ENCODE measurements at regions not wholly inside any gene's neighbourhood (a gene's known extent, or its start where the extent isn't known, plus 50 kb on each side); places are given as distances from the start of the nearest gene placed in this dataset.

GRCh38 chr9:105091004-105091640, 153.3 kb upstream of the SLC44A1 start:
- ChIA-PET CTCF (interaction anchor here (4.9 kb wide), 1 partner anchor 228 kb away, joined by 45 read pairs; no protein-coding TSS in a partner anchor), POLR2A (no interaction called here)
- Mint-ChIP-seq H3K4me3 (ENCODE audit: unreplicated experiment) (no peak overlapping the region), H3K9me3 (ENCODE audit: unreplicated experiment) (no peaks in the 10 kb centered on the region), H3K4me1 (ENCODE audit: insufficient read depth, unreplicated experiment) (peaks cover 10% of the 10 kb centered on the region), H3K36me3 (ENCODE audit: insufficient read depth, unreplicated experiment) (no peaks in the 10 kb centered on the region), H3K27me3 (ENCODE audit: insufficient read depth, unreplicated experiment) (no peaks in the 10 kb centered on the region), H3K27ac (ENCODE audit: low read depth, unreplicated experiment) (no peak overlapping the region)
- BruUV-seq (replicated peaks): no TSS peak
- intact Hi-C loops (cut with micrococcal nuclease): no loop called here
- no peak for TF ChIP-seq CTCF (IDR thresholded peaks at IDR 0.05; ENCODE audit: unreplicated experiment)
- DNase-seq (ENCODE audit: unreplicated experiment): no peak

DNA sequence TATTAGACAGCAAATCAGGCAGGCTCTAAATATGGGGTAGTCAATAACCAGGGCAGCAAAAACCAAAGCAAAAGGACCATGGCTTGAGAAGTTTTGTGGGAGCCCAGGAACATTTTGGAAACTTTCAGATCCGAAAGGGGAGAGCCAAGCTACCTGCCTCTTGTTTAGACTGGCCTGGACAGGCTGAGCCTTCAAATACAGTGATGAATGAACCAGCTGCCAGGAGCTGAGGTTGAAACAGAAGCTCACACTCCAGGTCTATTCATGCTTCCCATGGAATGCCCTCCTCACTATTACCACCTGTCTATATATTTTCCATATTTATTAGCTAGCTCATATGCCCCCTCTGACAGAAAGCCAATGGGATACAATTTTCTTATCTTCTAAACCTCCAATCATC, 150.8 kb upstream of the SLC44A1 start:
- H3K9me3 Mint-ChIP-seq (ENCODE audit: unreplicated experiment): no peaks in the 10 kb centered on the region
- POLR2A ChIA-PET: interaction anchor here (0.5 to 0.7 kb wide), 3 partner anchors 126 to 612 kb away, joined by 3 read pairs; no protein-coding TSS in a partner anchor
- H3K36me3 Mint-ChIP-seq (ENCODE audit: insufficient read depth, unreplicated experiment): no peaks in the 10 kb centered on the region
- CTCF ChIA-PET: interaction anchor here (0.8 to 1.1 kb wide), 2 partner anchors 167 to 231 kb away, joined by 3 read pairs; no protein-coding TSS in a partner anchor
- H3K27me3 Mint-ChIP-seq (ENCODE audit: insufficient read depth, unreplicated experiment): no peaks in the 10 kb centered on the region
- no peak for TF ChIP-seq CTCF (IDR thresholded peaks at IDR 0.05; ENCODE audit: unreplicated experiment)
- no TSS peak for BruUV-seq (replicated peaks)
- no peak overlapping the region for H3K27ac Mint-ChIP-seq (ENCODE audit: low read depth, unreplicated experiment)
- peaks cover 2% of the 10 kb centered on the region for H3K4me1 Mint-ChIP-seq (ENCODE audit: insufficient read depth, unreplicated experiment)
- no peak for DNase-seq (ENCODE audit: unreplicated experiment)
- intact Hi-C loops (cut with micrococcal nuclease): no loop called here
- no peak overlapping the region for H3K4me3 Mint-ChIP-seq (ENCODE audit: unreplicated experiment)

- Mint-ChIP-seq H3K4me3 (ENCODE audit: unreplicated experiment) (no peak overlapping the region), H3K27me3 (ENCODE audit: insufficient read depth, unreplicated experiment) (no peaks in the 10 kb centered on the region), H3K27ac (ENCODE audit: low read depth, unreplicated experiment) (no peak overlapping the region), H3K9me3 (ENCODE audit: unreplicated experiment) (no peaks in the 10 kb centered on the region), H3K4me1 (ENCODE audit: insufficient read depth, unreplicated experiment) (no peaks in the 10 kb centered on the region), H3K36me3 (ENCODE audit: insufficient read depth, unreplicated experiment) (no peaks in the 10 kb centered on the region)
- DNase-seq (ENCODE audit: unreplicated experiment): no peak
- CTCF ChIA-PET: interaction anchor here (0.6 kb wide), 2 partner anchors 29 to 240 kb away, joined by 3 to 4 read pairs; no protein-coding TSS in a partner anchor
- TF ChIP-seq CTCF (IDR thresholded peaks at IDR 0.05; ENCODE audit: unreplicated experiment): no peak
- intact Hi-C loops (cut with micrococcal nuclease): no loop called here
- POLR2A ChIA-PET: no interaction called here
- BruUV-seq (replicated peaks): no TSS peak
These were observed 146.1 kb upstream of the SLC44A1 start for GRCh38 chr9:105098370-105098769.

GRCh38 chr9:105103776-105104175, 140.7 kb upstream of the SLC44A1 start:
- ChIA-PET CTCF (no interaction called here), POLR2A (no interaction called here)
- Mint-ChIP-seq H3K27ac (ENCODE audit: low read depth, unreplicated experiment) (no peak overlapping the region), H3K9me3 (ENCODE audit: unreplicated experiment) (no peaks in the 10 kb centered on the region), H3K36me3 (ENCODE audit: insufficient read depth, unreplicated experiment) (no peaks in the 10 kb centered on the region), H3K4me3 (ENCODE audit: unreplicated experiment) (no peak overlapping the region), H3K4me1 (ENCODE audit: insufficient read depth, unreplicated experiment) (no peaks in the 10 kb centered on the region), H3K27me3 (ENCODE audit: insufficient read depth, unreplicated experiment) (no peaks in the 10 kb centered on the region)
- no TSS peak for BruUV-seq (replicated peaks)
- TF ChIP-seq CTCF (IDR thresholded peaks at IDR 0.05; ENCODE audit: unreplicated experiment): no peak
- DNase-seq (ENCODE audit: unreplicated experiment): no peak
- intact Hi-C loops (cut with micrococcal nuclease): no loop called here

Measured in MCF 10A (cell line).